SK-N-MC (cell line): ENCODE measurements at regions not wholly inside any gene's neighbourhood (a gene's known extent, or its start where the extent isn't known, plus 50 kb on each side); places are given as distances from the start of the nearest gene placed in this dataset.

Experiments
- EZH2 ChIP-seq: fragments of 200-600 bp; sonication (generic); IDR thresholded peaks from one replicate; pipeline ENCODE4 v1.6.1; 2017; ENCODE audit warnings: antibody characterized with exemption
- POLR2AphosphoS5 ChIP-seq: IDR thresholded peaks from 2 replicates; pipeline ENCODE4 v1.6.1; 2012; ENCODE audit warnings: mild to moderate bottlenecking, low read depth, low read length, borderline replicate concordance

GRCh38 chrX:3529466-3530010 is 183.1 kb upstream of the MXRA5 start:
- no peak for TF ChIP-seq EZH2
- TF ChIP-seq POLR2AphosphoS5: no peak
